H9 (cell line): ENCODE measurements at regions not wholly inside any gene's neighbourhood (a gene's known extent, or its start where the extent isn't known, plus 50 kb on each side); places are given as distances from the start of the nearest gene placed in this dataset.

Experiments used
- DNase-seq: peaks from one replicate; pipeline ENCODE4 v3.0.0-alpha.2; 2017
- H2AFZ ChIP-seq: one replicate; pipeline ENCODE4 v1.6.1; 2013; ENCODE audit warnings: mild to moderate bottlenecking, low read length, control low read depth, moderate library complexity
- H2AK5ac ChIP-seq: 2 replicates; pipeline ENCODE4 v1.6.1; 2013; ENCODE audit warnings: low read length, control low read depth, mixed read lengths; ENCODE audit not compliant: insufficient read length
- H2BK120ac ChIP-seq: one replicate; pipeline ENCODE4 v1.6.1; 2013; ENCODE audit warnings: low read depth, mild to moderate bottlenecking, low read length, control low read depth, inconsistent platforms; ENCODE audit not compliant: poor library complexity, severe bottlenecking
- H2BK12ac ChIP-seq: 2 replicates; pipeline ENCODE4 v1.6.1; 2013; ENCODE audit warnings: low read length, control low read depth, mixed read lengths, low read depth; ENCODE audit not compliant: insufficient read length
- H2BK15ac ChIP-seq: 2 replicates; pipeline ENCODE4 v1.6.1; 2013; ENCODE audit warnings: low read depth, low read length, control low read depth
- H2BK20ac ChIP-seq: one replicate; pipeline ENCODE4 v1.6.1; 2013; ENCODE audit warnings: low read depth, mild to moderate bottlenecking, low read length, control low read depth, inconsistent platforms; ENCODE audit not compliant: poor library complexity, severe bottlenecking
- H2BK5ac ChIP-seq: 2 replicates; pipeline ENCODE4 v1.6.1; 2013; ENCODE audit warnings: low read length, control low read depth, mixed read lengths; ENCODE audit not compliant: insufficient read length
- H3K14ac ChIP-seq: 2 replicates; pipeline ENCODE4 v1.6.1; 2013; ENCODE audit warnings: low read length, control low read depth; ENCODE audit not compliant: insufficient read depth
- H3K18ac ChIP-seq: 2 replicates; pipeline ENCODE4 v1.6.1; 2013; ENCODE audit warnings: low read depth, mild to moderate bottlenecking, mixed read lengths, low read length, control low read depth; ENCODE audit not compliant: insufficient read length
- H3K23ac ChIP-seq: 2 replicates; pipeline ENCODE4 v1.6.1; 2013; ENCODE audit warnings: low read length, control low read depth, mixed read lengths, low read depth; ENCODE audit not compliant: insufficient read length
- H3K23me2 ChIP-seq: 2 replicates; pipeline ENCODE4 v1.6.1; 2013; ENCODE audit warnings: low read depth, mild to moderate bottlenecking, mixed read lengths, low read length, control low read depth; ENCODE audit not compliant: insufficient read length, poor library complexity, severe bottlenecking
- H3K27ac ChIP-seq: 2 replicates; pipeline ENCODE4 v1.5.1; 2013; ENCODE audit warnings: low read length, control low read depth, mixed read lengths, low read depth; ENCODE audit not compliant: insufficient read length
- H3K27me3 ChIP-seq: 2 replicates; pipeline ENCODE4 v1.6.1; 2013; ENCODE audit warnings: low read length, control low read depth, inconsistent platforms; ENCODE audit not compliant: insufficient read depth
- H3K4ac ChIP-seq: 2 replicates; pipeline ENCODE4 v1.6.1; 2013; ENCODE audit warnings: low read depth, mild to moderate bottlenecking, control low read depth, inconsistent platforms, low read length, moderate library complexity
- H3K4me1 ChIP-seq: 2 replicates; pipeline ENCODE4 v1.6.1; 2013; ENCODE audit warnings: low read length, control low read depth, inconsistent platforms; ENCODE audit not compliant: insufficient read depth
- H3K4me2 ChIP-seq: 2 replicates; pipeline ENCODE4 v1.6.1; 2013; ENCODE audit warnings: low read length, control low read depth, mixed read lengths; ENCODE audit not compliant: insufficient read length, insufficient read depth
- H3K56ac ChIP-seq: 2 replicates; pipeline ENCODE4 v1.6.1; 2013; ENCODE audit warnings: low read depth, mild to moderate bottlenecking, mixed read lengths, low read length, control low read depth; ENCODE audit not compliant: insufficient read length
- H3K79me1 ChIP-seq: 2 replicates; pipeline ENCODE4 v1.6.1; 2013; ENCODE audit warnings: low read depth, mild to moderate bottlenecking, moderate library complexity, low read length, control low read depth, inconsistent platforms; ENCODE audit not compliant: insufficient read depth, poor library complexity, severe bottlenecking
- H3K79me2 ChIP-seq: 2 replicates; pipeline ENCODE4 v1.6.1; 2013; ENCODE audit warnings: low read length, control low read depth, inconsistent platforms; ENCODE audit not compliant: insufficient read depth
- H3K9ac ChIP-seq: 2 replicates; pipeline ENCODE4 v1.6.1; 2013; ENCODE audit warnings: low read length, control low read depth, mixed read lengths; ENCODE audit not compliant: insufficient read length; ENCODE audit errors: extremely low read depth
- H3K9me3 ChIP-seq: one replicate; pipeline ENCODE4 v1.6.1; 2013; ENCODE audit warnings: low read depth, low read length, inconsistent platforms; ENCODE audit not compliant: control insufficient read depth
- H3T11ph ChIP-seq: one replicate; pipeline ENCODE4 v1.6.1; 2013; ENCODE audit warnings: mild to moderate bottlenecking, low read length, control low read depth, inconsistent platforms
- H4K20me1 ChIP-seq: one replicate; pipeline ENCODE4 v1.6.1; 2013; ENCODE audit not compliant: control insufficient read depth, insufficient read length, insufficient read depth
- H4K5ac ChIP-seq: 2 replicates; pipeline ENCODE4 v1.6.1; 2013; ENCODE audit warnings: low read depth, mild to moderate bottlenecking, mixed read lengths, low read length, control low read depth; ENCODE audit not compliant: insufficient read length
- H4K8ac ChIP-seq: replicated peaks from 2 replicates; pipeline ENCODE4 v1.6.1; 2013; ENCODE audit warnings: low read length, control low read depth, mixed read lengths, low read depth; ENCODE audit not compliant: insufficient read length
- H4K91ac ChIP-seq: 2 replicates; pipeline ENCODE4 v1.6.1; 2013; ENCODE audit warnings: low read depth, mild to moderate bottlenecking, moderate library complexity, mixed read lengths, low read length, control low read depth; ENCODE audit not compliant: insufficient read length
- H3K27ac Mint-ChIP-seq, 3 experiments: 2 replicates in 2 of 3; 3 replicates in 1 of 3; pipeline ENCODE4 v1.8.0; 2020 to 2021; ENCODE audit warnings: mixed read lengths in 3 of 3, mild to moderate bottlenecking in 1 of 3, moderate library complexity in 1 of 3
- H3K27me3 Mint-ChIP-seq: 2 replicates; pipeline ENCODE4 v1.8.0; 2021; ENCODE audit warnings: low read depth, mild to moderate bottlenecking, moderate library complexity, mixed read lengths
- H3K36me3 Mint-ChIP-seq, 3 experiments: 2 replicates in 2 of 3; 3 replicates in 1 of 3; pipeline ENCODE4 v1.8.0; 2020 to 2021; ENCODE audit warnings: low read depth in 3 of 3, mixed read lengths in 3 of 3; ENCODE audit not compliant: insufficient read depth in 1 of 3
- H3K4me1 Mint-ChIP-seq, 2 experiments: 2 replicates each; pipeline ENCODE4 v1.8.0; 2020; ENCODE audit warnings: mixed read lengths in 2 of 2
- H3K4me3 Mint-ChIP-seq, 2 experiments: 2 replicates in 1 of 2; 3 replicates in 1 of 2; pipeline ENCODE4 v1.8.0; 2020 to 2021; ENCODE audit warnings: mild to moderate bottlenecking in 2 of 2, mixed read lengths in 2 of 2, moderate library complexity in 1 of 2
- H3K9me3 Mint-ChIP-seq, 2 experiments: 2 replicates in 1 of 2; 3 replicates in 1 of 2; pipeline ENCODE4 v1.8.0; 2020; ENCODE audit warnings: mild to moderate bottlenecking in 2 of 2, mixed read lengths in 2 of 2, moderate library complexity in 1 of 2
- CTCF ChIP-seq: fragments of 200-600 bp; sonication (generic); conservative IDR thresholded peaks from 3 replicates; pipeline ENCODE4 v1.8.0; 2021; ENCODE audit warnings: antibody characterized with exemption, mild to moderate bottlenecking
- WGBS: extraction: QIAGEN DNeasy Blood & Tissue Kit; methylation state at CpG from one replicate; pipeline ENCODE4 v1.1.7; 2013; ENCODE audit warnings: missing lambda C conversion rate, low lambda C conversion rate, mixed read lengths; ENCODE audit not compliant: insufficient read length; ENCODE audit errors: extremely low coverage; 5-methylcytosine and 5-hydroxymethylcytosine counted together

GRCh38 chr9:100698945-100699344 lies 121.1 kb downstream of the CAVIN4 start:
- H3K4me1 Mint-ChIP-seq = peaks cover 8 to 9% of the 10 kb centered on the region in 2 experiments
- no peaks in the 10 kb centered on the region for H3K23me2 ChIP-seq
- no peak overlapping the region for H2BK20ac ChIP-seq
- no peaks in the 10 kb centered on the region for H3K27me3 ChIP-seq
- H3K4me2 ChIP-seq = no peak overlapping the region
- H4K20me1 ChIP-seq = no peaks in the 10 kb centered on the region
- H2AK5ac ChIP-seq = no peak overlapping the region
- DNase-seq = no peak
- no peak overlapping the region for H4K5ac ChIP-seq
- no peak overlapping the region for H2AFZ ChIP-seq
- H3T11ph ChIP-seq = no peak overlapping the region
- no peaks in the 10 kb centered on the region; the same call in 1 of the 2 replicates for H3K27me3 Mint-ChIP-seq
- H3K36me3 Mint-ChIP-seq = no peaks in the 10 kb centered on the region
- H3K56ac ChIP-seq = no peak overlapping the region
- H4K91ac ChIP-seq = no peak overlapping the region
- peaks cover 2% of the 10 kb centered on the region; the same call in 1 of the 2 replicates for H3K4me1 ChIP-seq
- no peaks in the 10 kb centered on the region for H3K9me3 ChIP-seq
- H3K27ac Mint-ChIP-seq = no peak overlapping the region
- H2BK15ac ChIP-seq = no peak overlapping the region
- H3K79me2 ChIP-seq = no peaks in the 10 kb centered on the region
- no peak for TF ChIP-seq CTCF
- no peak overlapping the region for H4K8ac ChIP-seq
- no peak overlapping the region for H3K18ac ChIP-seq
- H2BK12ac ChIP-seq = no peak overlapping the region
- H2BK5ac ChIP-seq = no peak overlapping the region
- no peak overlapping the region for H3K27ac ChIP-seq
- H3K14ac ChIP-seq = no peak overlapping the region
- no CpG with 5 or more reads among the region's 1 CpG for WGBS
- no peak overlapping the region for H3K4ac ChIP-seq
- H3K4me3 Mint-ChIP-seq = no peak overlapping the region
- no peaks in the 10 kb centered on the region; a peak in 1 of 5 replicates for H3K9me3 Mint-ChIP-seq
- H3K9ac ChIP-seq = no peak overlapping the region
- no peaks in the 10 kb centered on the region for H3K79me1 ChIP-seq
- H3K23ac ChIP-seq = no peak overlapping the region
- no peak overlapping the region for H2BK120ac ChIP-seq
